GM18498 (cell line): ENCODE measurements at regions not wholly inside any gene's neighbourhood (a gene's known extent, or its start where the extent isn't known, plus 50 kb on each side); places are given as distances from the start of the nearest gene placed in this dataset.

Experiments used
- ATAC-seq: cut with Tn5 transposase; IDR thresholded peaks from one replicate; pipeline ENCODE4 v1.9.1; 2021; ENCODE audit warnings: mild to moderate bottlenecking, moderate library complexity; ENCODE audit not compliant: unreplicated experiment

DNA sequence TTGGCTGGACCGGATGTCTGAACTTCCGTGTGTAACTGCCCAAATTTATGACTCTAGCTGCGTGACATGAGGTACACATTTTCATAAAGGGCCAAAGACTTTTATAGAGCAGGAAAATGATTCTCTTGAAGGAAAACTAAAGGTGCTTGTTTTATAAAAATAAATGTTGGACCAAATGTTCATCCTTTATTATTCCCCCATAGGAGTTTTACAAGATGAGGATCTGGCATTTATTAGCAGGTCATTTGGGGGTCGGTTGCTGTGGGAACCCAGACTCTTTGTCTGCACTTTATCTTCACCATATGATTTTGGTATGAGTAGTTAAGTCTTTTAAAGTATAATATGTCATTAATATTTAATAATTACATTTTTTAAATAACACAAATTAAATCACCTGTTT lies 571.2 kb downstream of the EFNA5 start:
- ATAC-seq = no peak

GRCh38 chr5:107092695-107093094 lies 578.0 kb downstream of the EFNA5 start:
- no peak for ATAC-seq

DNA sequence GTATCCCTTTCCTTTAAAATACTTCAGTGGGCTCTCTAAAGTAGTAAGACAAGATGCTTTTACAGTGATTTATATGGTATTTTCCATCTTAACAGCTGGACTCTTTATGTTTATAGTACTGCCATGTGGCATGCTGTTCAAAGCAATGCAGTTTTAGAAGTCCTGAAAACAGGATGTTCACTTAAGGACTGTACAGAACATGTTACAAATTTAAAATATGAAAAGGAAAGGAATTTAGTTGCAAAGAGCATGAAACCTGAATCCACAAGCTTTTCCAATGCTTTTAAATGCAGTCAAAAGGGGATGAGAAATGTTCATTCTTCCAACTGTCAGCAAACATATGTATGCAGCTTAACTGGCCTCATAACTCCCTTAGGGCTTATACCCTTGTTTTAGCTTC lies 580.2 kb downstream of the EFNA5 start:
- no peak for ATAC-seq

DNA sequence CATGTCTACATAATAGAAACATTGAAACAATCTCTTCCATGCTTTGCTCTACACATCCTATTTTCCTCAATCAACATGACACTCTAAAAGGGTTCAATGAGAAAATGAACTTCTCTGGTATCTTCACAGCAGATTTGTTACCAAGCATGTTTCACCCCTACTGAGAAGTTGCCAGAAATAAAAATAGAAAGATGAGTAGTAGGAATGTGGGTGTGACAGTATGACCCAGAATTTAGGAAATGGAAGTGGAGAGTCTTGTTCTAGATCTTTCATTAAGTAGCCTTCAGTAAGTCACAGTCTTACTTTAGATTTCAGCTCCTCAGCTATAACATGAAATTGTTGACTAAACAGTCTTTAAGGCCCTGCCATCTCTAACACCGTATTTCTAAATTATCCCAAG lies 581.8 kb downstream of the EFNA5 start:
- no peak for ATAC-seq

GRCh38 chr5:107085572-107085971 lies 585.2 kb downstream of the EFNA5 start:
- ATAC-seq = no peak

GRCh38 chr5:107074996-107075395 lies 595.7 kb downstream of the EFNA5 start:
- no peak for ATAC-seq

DNA sequence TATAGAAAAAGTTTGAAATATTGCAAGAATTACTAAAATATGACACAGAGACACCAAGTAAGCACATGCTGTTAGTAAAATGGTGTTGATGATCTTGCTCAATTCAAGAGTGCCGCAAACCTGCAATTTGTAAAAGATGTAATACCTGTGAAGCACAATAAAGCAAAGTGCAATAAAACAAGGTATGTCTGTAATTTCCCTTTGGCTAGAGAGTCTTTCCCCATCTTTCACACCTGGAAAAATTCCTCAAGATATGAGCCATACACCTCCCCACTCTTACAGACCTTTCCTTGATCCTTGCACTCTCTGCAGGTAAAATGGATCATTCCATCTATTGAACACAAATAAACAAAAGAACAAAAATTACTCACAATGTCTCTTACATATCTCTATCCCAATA lies 597.8 kb downstream of the EFNA5 start:
- ATAC-seq = no peak

- no peak for ATAC-seq
Observed at GRCh38 chr5:107072440-107072839, 598.3 kb downstream of the EFNA5 start.

DNA sequence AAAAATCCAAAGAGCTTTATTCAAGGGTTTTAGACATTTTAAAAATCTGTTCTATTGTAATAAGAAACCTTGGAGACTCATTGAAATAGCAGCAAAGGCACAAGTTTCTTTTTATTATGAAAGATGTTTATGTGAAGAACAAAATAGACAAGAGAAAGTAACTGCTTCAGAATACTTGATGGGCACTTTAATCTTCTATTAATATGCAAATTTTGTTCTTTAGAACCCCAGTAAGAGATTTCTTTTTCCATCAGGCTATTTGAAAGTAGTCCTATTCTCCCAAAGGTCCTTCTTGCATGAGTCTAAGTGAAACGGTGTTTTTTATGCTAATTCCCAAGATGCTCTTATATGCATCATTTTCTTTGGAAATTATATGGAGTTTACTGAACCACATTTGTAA lies 602.0 kb downstream of the EFNA5 start:
- ATAC-seq = no peak

- ATAC-seq = no peak
Observed at GRCh38 chr5:107067395-107067794, 603.3 kb downstream of the EFNA5 start.

DNA sequence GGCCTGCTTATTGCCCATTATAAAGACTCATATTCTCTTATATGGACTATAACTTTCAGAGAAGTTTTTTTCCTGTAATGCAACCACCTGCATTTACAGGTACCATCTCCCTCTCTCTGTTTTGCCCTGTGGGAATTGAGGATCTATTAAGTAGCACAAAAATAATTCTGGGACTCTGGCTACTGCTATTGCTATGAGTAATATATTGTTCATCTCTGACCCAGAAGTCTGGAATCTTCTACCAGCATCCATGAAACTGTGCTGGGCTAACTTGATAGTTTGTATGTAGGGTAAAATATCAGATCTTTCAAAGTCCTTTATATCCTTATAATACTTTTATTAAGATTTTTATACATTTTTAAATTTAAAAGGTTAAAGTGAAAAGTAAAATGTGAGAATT lies 607.2 kb downstream of the EFNA5 start:
- no peak for ATAC-seq

GRCh38 chr5:107058803-107059202 lies 611.9 kb downstream of the EFNA5 start:
- ATAC-seq = no peak

- no peak for ATAC-seq
Observed at GRCh38 chr5:107058235-107058634, 612.5 kb downstream of the EFNA5 start.

- no peak for ATAC-seq
Observed at GRCh38 chr5:107056278-107056677, 614.5 kb downstream of the EFNA5 start.

DNA sequence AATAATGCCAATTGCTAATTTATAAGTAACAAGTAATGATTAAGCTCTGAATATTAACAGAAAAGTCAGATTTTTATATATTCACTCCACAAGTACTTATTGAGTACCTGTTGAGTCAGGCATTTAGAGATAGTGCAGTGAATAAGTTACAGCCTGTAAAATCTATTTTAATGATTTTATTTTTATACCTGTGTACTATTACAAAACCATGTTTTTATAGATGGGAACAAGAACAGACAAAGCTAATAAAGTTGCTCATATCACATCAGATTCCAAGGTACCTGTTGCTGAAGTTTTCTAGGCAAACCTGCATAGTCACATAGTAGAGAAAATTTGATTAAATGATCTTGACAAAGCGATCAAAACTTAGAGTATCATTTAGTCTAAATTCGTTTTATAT lies 623.7 kb downstream of the EFNA5 start:
- no peak for ATAC-seq

GRCh38 chr5:107043665-107044064 lies 627.1 kb downstream of the EFNA5 start:
- ATAC-seq = no peak

- ATAC-seq = no peak
Observed at GRCh38 chr5:107040907-107041306, 629.8 kb downstream of the EFNA5 start.

DNA sequence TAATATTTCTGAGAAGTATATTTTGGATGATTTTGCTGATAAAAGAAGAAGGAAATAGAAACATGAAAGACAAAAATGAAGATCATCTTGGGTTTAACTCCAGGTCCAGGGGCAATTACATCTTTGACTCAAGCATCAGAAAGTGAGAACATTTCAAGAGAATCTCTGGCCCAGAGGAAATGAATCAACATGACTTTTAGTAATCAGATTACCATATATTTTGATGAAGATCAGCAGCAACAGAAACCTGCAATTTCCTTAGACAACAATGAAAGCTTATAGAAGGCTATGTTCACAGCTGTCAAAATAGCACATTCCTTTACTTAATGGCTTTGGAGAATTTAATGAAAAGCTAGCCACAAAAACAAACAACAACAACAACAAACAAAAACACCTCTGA lies 638.1 kb downstream of the EFNA5 start:
- ATAC-seq = no peak

- no peak for ATAC-seq
Observed at GRCh38 chr5:107028938-107029337, 641.8 kb downstream of the EFNA5 start.

DNA sequence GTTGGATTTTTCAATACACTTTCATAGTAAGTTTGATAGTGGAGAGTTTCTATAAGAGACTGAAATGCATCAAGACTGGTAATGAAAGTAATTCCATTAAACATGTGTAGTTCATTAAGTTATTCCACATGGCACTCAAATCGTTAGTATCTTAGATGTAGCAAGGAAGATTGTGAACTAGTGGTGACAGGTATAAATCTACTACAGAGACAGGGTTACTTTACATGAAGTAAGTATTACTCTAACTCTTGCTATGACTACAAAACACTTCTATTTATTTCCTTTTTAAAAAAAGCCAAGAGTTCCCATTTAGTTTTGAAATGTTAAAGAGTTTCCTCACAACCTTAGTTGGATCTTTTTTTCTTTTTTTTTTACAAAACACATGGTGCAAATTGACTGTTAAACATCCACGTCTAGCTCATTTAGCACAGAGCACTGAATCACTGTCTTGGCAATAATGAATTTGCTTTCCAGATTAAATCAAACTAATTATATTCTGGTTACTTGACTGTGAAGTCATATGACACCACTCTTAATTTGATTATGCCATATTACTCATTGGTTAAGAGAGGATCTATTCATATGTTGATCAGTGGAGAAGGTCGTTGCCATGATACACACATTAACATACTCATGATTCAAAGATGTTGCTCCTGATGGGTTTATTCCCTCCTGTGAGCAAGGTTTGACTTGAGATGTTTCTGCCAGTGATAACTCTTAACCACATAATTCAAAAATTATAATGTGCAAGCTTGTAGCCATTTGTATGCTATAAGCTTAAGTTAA lies 644.8 kb downstream of the EFNA5 start:
- no peak for ATAC-seq

GRCh38 chr5:107023732-107024131 lies 647.0 kb downstream of the EFNA5 start:
- ATAC-seq = no peak

GRCh38 chr5:107021575-107021974 lies 649.2 kb downstream of the EFNA5 start:
- no peak for ATAC-seq

DNA sequence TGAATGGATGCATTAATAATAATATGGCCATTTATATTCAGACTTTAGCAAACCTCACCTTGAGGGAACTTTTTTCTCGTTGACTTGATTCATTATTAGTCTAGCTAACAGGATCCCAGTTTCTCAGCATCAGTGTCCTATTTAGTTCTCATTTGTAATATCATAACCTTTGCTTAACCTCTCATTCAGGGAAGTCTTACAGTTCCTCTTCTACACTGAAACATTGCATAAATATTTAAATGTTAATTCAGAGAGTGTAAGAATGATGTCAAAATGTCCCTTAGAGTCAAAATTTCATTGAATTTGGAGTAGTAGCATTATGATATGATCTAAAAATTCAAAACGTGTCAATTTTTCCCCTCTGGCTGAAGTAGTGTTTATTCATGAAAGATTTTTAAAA lies 650.1 kb downstream of the EFNA5 start:
- ATAC-seq = no peak
